ENCODE measurements at regions not wholly inside any gene's neighbourhood (a gene's known extent, or its start where the extent isn't known, plus 50 kb on each side); places are given as distances from the start of the nearest gene placed in this dataset.
"Not testable (repeated sequence)": the region's sequence is repeated elsewhere in the genome, so short reads cannot be mapped to it uniquely, and the experiment has no call there.

GRCh38 chr6:12525276-12525675, 191.3 kb upstream of the PHACTR1 start:
- no peak for DNase-seq

- DNase-seq, result no peak
Observed at GRCh38 chr6:12527339-12527738, 189.2 kb upstream of the PHACTR1 start.

GRCh38 chr6:12528136-12528535, 188.4 kb upstream of the PHACTR1 start:
- no peak for DNase-seq

- no peak for DNase-seq
Observed at GRCh38 chr6:12528581-12529363, 187.8 kb upstream of the PHACTR1 start.

GRCh38 chr6:12529364-12530019, 187.1 kb upstream of the PHACTR1 start:
- DNase-seq, result no peak

GRCh38 chr6:12530345-12530744, 186.2 kb upstream of the PHACTR1 start:
- DNase-seq, result no peak

GRCh38 chr6:12533586-12533985, 183.0 kb upstream of the PHACTR1 start:
- no peak for DNase-seq

GRCh38 chr6:12534069-12534853, 182.3 kb upstream of the PHACTR1 start:
- no peak for DNase-seq

DNA sequence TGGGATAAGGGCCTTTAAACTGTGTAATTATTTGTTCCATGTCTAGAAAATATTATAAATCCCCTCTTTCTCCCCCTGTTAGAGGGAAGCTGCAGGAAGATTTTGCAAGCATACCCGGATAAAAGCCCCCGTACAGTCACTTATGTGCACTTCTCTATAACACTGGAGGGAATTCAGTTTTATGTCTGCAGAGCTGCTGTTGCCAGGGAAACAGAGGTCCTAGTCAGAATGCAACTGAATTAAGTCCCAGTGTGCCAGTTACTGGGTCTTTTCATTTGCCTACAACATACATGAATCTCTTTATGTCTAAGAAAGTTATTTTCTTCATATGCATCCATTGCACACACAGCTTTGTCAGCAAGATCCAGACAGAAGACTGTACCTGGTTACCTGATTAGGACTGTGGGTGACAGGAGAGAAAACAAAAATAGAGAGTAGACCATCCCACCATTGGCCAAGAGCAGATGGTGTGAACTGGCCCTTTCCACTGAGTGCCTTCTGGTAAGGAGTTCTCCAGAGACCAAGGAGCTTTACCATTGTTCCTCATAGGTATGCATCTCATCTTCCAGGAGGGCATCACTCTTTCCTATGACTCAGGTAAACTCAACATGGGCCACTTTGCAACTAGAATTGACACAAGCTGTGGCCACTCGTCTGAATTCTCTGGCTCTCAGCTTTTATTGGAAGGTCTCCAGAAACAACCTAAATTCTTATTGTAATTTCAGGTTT, 180.8 kb upstream of the PHACTR1 start:
- DNase-seq, result no peak

GRCh38 chr6:12536416-12536815, 180.2 kb upstream of the PHACTR1 start:
- no peak for DNase-seq

DNA sequence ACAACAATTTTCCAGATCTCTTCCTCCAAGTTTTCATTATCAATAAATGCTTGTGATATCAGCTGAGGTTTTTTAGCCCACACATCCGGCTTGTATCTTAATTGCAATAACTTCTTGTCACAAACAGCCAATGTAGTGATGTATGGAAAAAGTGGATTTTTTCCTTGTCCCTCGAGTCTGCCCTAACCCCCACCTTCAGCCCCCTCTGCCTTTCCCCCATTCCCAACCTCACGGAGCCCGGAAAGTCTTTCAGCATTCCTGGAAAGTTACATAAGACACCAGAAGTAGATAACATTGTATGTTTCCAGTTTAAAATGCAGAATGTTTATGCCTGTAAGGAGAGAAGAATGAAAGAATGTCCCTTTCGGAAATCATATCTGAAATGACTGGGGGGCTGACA, 179.2 kb upstream of the PHACTR1 start:
- DNase-seq, result no peak

GRCh38 chr6:12538881-12539357, 177.6 kb upstream of the PHACTR1 start:
- DNase-seq, result no peak

DNA sequence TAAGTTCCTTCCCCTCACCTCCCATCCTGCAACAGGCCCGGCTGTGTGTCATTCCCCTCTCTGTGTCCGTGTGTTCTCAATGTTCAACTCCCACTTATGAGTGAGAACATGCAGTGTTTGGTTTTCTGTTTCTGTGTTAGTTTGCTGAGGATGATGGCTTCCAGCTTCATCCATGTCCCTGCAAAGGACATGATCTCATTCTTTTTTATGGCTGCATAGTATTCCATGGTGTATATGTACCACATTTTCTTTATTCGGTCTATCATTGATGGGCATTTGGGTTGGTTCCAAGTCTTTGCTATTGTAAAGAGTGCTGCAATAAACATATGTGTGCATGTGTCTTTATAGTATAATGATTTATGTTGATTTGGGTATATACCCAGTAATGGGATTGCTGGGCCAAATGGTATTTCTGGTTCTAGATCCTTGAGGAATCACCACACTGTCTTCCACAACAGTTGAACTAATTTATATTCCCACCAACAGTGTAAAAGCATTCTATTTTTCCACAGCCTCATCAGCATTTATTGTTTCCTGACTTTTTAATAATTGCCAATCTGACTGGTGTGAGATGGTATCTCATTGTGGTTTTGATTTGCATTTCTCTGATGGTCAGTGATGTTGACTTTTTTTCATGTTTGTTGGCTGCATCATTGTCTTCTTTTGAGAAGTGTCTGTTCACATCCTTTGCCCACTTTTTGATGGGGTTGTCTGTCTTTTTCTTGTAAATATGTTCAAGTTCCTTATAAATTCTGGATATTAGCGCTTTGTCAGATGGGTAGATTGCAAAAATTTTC, 174.1 kb upstream of the PHACTR1 start:
- not testable (repeated sequence) for DNase-seq

GRCh38 chr6:12543953-12544352, 172.6 kb upstream of the PHACTR1 start:
- peak; percentile 2 for DNase-seq

DNA sequence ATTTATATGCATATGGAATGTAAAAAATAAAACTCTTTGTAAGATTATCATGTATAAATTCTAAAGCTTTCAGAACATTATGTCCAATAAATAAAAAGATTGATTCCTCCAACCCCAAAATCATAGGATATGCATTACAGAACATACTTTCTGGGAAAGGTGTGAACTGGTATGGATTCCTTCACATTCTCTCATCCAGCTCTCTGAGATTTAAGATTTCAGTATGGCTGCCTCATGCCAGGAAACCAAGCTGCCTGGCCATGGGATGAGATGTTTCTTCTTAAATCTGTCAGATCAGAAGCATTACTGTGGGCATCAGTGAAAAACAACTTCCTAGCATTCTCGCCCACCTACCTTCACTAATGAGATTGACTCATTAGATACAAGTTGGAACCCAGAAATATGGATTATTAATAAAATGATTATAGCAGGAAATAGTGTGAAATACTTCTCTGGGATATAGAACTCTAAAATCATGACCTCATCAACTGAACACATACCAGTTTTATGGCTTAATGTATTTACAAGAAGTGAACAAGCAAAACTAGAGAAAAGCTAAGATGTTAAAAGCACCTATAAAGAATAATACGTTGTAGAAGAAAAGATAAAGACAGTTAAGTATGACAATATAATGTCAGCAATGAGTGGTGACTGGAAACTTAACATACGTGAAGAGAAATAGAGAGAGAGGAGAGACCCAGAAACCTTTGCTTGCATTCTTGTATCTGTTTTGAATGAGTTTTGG, 171.6 kb upstream of the PHACTR1 start:
- no peak for DNase-seq

- no peak for DNase-seq
Observed at GRCh38 chr6:12545619-12546409, 170.8 kb upstream of the PHACTR1 start.

- DNase-seq, result no peak
Observed at GRCh38 chr6:12546410-12547002, 170.1 kb upstream of the PHACTR1 start.

GRCh38 chr6:12548526-12548925, 168.0 kb upstream of the PHACTR1 start:
- no peak for DNase-seq

- DNase-seq, result not testable (repeated sequence)
Observed at GRCh38 chr6:12549445-12549844, 167.1 kb upstream of the PHACTR1 start.

DNA sequence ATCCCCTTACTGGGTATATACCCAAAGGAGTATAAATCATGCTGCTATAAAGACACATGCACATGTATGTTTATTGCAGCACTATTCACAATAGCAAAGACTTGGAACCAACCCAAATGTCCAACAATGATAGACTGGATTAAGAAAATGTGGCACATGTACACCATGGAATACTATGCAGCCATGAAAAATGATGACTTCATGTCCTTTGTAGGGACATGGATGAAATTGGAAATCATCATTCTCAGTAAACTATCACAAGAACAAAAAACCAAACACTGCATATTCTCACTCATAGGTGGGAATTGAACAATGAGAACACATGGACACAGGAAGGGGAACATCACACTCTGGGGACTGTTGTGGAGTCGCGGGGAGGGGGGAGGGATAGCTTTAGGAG, 161.7 kb upstream of the PHACTR1 start:
- DNase-seq, result not testable (repeated sequence)
